Activated naive CD4-positive, alpha-beta T cell treated with anti-CD3 and anti-CD28 coated beads for 36 hours (primary cell): ENCODE measurements at regions not wholly inside any gene's neighbourhood (a gene's known extent, or its start where the extent isn't known, plus 50 kb on each side); places are given as distances from the start of the nearest gene placed in this dataset.
"Not testable (repeated sequence)": the region's sequence is repeated elsewhere in the genome, so short reads cannot be mapped to it uniquely, and the experiment has no call there.

ENCODE experiments used
- CTCF ChIA-PET: fragments of 350-600 bp; sonication (Branson Sonifier 250); formaldehyde crosslinking; loops from one replicate; lab custom pipeline; 2021; ENCODE audit warnings: antibody characterized with exemption; lab: Charles Lee
- DNase-seq: peaks from one replicate; pipeline ENCODE4 v3.0.0-alpha.2; 2020
- H3K27ac Mint-ChIP-seq: one replicate; pipeline ENCODE4 v1.8.0; 2021; ENCODE audit warnings: mild to moderate bottlenecking, mixed read lengths
- H3K27me3 Mint-ChIP-seq: one replicate; pipeline ENCODE4 v1.8.0; 2021; ENCODE audit warnings: low read depth, mixed read lengths
- H3K36me3 Mint-ChIP-seq: one replicate; pipeline ENCODE4 v1.8.0; 2021; ENCODE audit warnings: low read depth, mixed read lengths
- H3K4me1 Mint-ChIP-seq: one replicate; pipeline ENCODE4 v1.8.0; 2021; ENCODE audit warnings: low read depth, mixed read lengths
- H3K4me3 Mint-ChIP-seq: one replicate; pipeline ENCODE4 v1.8.0; 2021; ENCODE audit warnings: mild to moderate bottlenecking, moderate library complexity, mixed read lengths
- H3K9me3 Mint-ChIP-seq: one replicate; pipeline ENCODE4 v1.8.0; 2021; ENCODE audit warnings: mixed read lengths
- intact Hi-C: fragments of 100-400 bp; cut with micrococcal nuclease; formaldehyde crosslinking; loops from one replicate; pipeline ENCODE4 v1.15.1; 2023

- peaks cover 20% of the 10 kb centered on the region for H3K9me3 Mint-ChIP-seq
- no peaks in the 10 kb centered on the region for H3K27me3 Mint-ChIP-seq
- CTCF ChIA-PET, result no interaction called here
- H3K36me3 Mint-ChIP-seq, result no peaks in the 10 kb centered on the region
- DNase-seq, result no peak
- no peaks in the 10 kb centered on the region for H3K4me1 Mint-ChIP-seq
- intact Hi-C loops, result no loop called here
- no peak overlapping the region for H3K27ac Mint-ChIP-seq
- no peak overlapping the region for H3K4me3 Mint-ChIP-seq
Observed at GRCh38 chr5:92222449-92222848, 839.3 kb upstream of the ARRDC3 start.

- H3K27me3 Mint-ChIP-seq, H3K27ac Mint-ChIP-seq, CTCF ChIA-PET, DNase-seq, H3K4me3 Mint-ChIP-seq, intact Hi-C loops, H3K4me1 Mint-ChIP-seq, H3K36me3 Mint-ChIP-seq: not testable (repeated sequence)
- H3K9me3 Mint-ChIP-seq, result peaks cover 18% of the 10 kb centered on the region
Observed at GRCh38 chr5:92216852-92217251, 833.7 kb upstream of the ARRDC3 start.

- no peak overlapping the region for H3K27ac Mint-ChIP-seq
- no peaks in the 10 kb centered on the region for H3K27me3 Mint-ChIP-seq
- intact Hi-C loops, result no loop called here
- peaks cover 20% of the 10 kb centered on the region for H3K9me3 Mint-ChIP-seq
- no peaks in the 10 kb centered on the region for H3K36me3 Mint-ChIP-seq
- no peaks in the 10 kb centered on the region for H3K4me1 Mint-ChIP-seq
- DNase-seq, result no peak
- no peak overlapping the region for H3K4me3 Mint-ChIP-seq
- CTCF ChIA-PET, result interaction anchor here (0.7 kb wide), 1 partner anchor 303 kb away, joined by 3 read pairs; no protein-coding TSS in a partner anchor
Observed at GRCh38 chr5:92215116-92215515, 832.0 kb upstream of the ARRDC3 start.

- Mint-ChIP-seq H3K27ac (no peak overlapping the region), H3K36me3 (no peaks in the 10 kb centered on the region), H3K4me1 (no peaks in the 10 kb centered on the region), H3K27me3 (no peaks in the 10 kb centered on the region), H3K9me3 (peaks cover 11% of the 10 kb centered on the region), H3K4me3 (no peak overlapping the region)
- no peak for DNase-seq
- CTCF ChIA-PET, result no interaction called here
- intact Hi-C loops, result no loop called here
Observed at GRCh38 chr5:92208265-92208664, 825.1 kb upstream of the ARRDC3 start.

GRCh38 chr5:92207151-92207550 is 824.0 kb upstream of the ARRDC3 start:
- no peak for DNase-seq
- Mint-ChIP-seq H3K36me3 (no peaks in the 10 kb centered on the region), H3K4me1 (no peaks in the 10 kb centered on the region), H3K4me3 (no peak overlapping the region), H3K27ac (no peak overlapping the region), H3K27me3 (no peaks in the 10 kb centered on the region), H3K9me3 (peaks cover 8% of the 10 kb centered on the region)
- intact Hi-C loops, result no loop called here
- CTCF ChIA-PET, result no interaction called here

GRCh38 chr5:92206681-92207080 is 823.6 kb upstream of the ARRDC3 start:
- Mint-ChIP-seq H3K27ac (no peak overlapping the region), H3K9me3 (peaks cover 8% of the 10 kb centered on the region), H3K27me3 (no peaks in the 10 kb centered on the region), H3K4me3 (no peak overlapping the region), H3K36me3 (no peaks in the 10 kb centered on the region), H3K4me1 (no peaks in the 10 kb centered on the region)
- CTCF ChIA-PET, result no interaction called here
- intact Hi-C loops, result no loop called here
- DNase-seq, result no peak

- H3K27ac Mint-ChIP-seq, H3K4me3 Mint-ChIP-seq, DNase-seq, intact Hi-C loops, H3K4me1 Mint-ChIP-seq, H3K27me3 Mint-ChIP-seq, H3K9me3 Mint-ChIP-seq, CTCF ChIA-PET, H3K36me3 Mint-ChIP-seq: not testable (repeated sequence)
Observed at GRCh38 chr5:92199035-92199434, 815.9 kb upstream of the ARRDC3 start.

GRCh38 chr5:92181656-92182055 is 798.5 kb upstream of the ARRDC3 start:
- intact Hi-C loops, result no loop called here
- Mint-ChIP-seq H3K4me1 (no peaks in the 10 kb centered on the region), H3K4me3 (no peak overlapping the region), H3K36me3 (no peaks in the 10 kb centered on the region), H3K9me3 (peaks cover 2% of the 10 kb centered on the region), H3K27me3 (no peaks in the 10 kb centered on the region), H3K27ac (no peak overlapping the region)
- DNase-seq, result no peak
- CTCF ChIA-PET, result no interaction called here

- Mint-ChIP-seq H3K27ac (no peak overlapping the region), H3K36me3 (no peaks in the 10 kb centered on the region), H3K4me1 (no peaks in the 10 kb centered on the region), H3K9me3 (peaks cover 2% of the 10 kb centered on the region), H3K27me3 (no peaks in the 10 kb centered on the region), H3K4me3 (no peak overlapping the region)
- intact Hi-C loops, result no loop called here
- CTCF ChIA-PET, result no interaction called here
- DNase-seq, result no peak
Observed at GRCh38 chr5:92180391-92180790, 797.3 kb upstream of the ARRDC3 start.

GRCh38 chr5:92179651-92180050 is 796.5 kb upstream of the ARRDC3 start:
- CTCF ChIA-PET, result no interaction called here
- no peak overlapping the region for H3K27ac Mint-ChIP-seq
- intact Hi-C loops, result no loop called here
- no peaks in the 10 kb centered on the region for H3K36me3 Mint-ChIP-seq
- H3K4me1 Mint-ChIP-seq, result no peaks in the 10 kb centered on the region
- no peak for DNase-seq
- H3K9me3 Mint-ChIP-seq, result peaks cover 2% of the 10 kb centered on the region
- H3K27me3 Mint-ChIP-seq, result no peaks in the 10 kb centered on the region
- H3K4me3 Mint-ChIP-seq, result no peak overlapping the region

- DNase-seq, result no peak
- no peaks in the 10 kb centered on the region for H3K9me3 Mint-ChIP-seq
- H3K4me1 Mint-ChIP-seq, result no peaks in the 10 kb centered on the region
- no peak overlapping the region for H3K4me3 Mint-ChIP-seq
- H3K36me3 Mint-ChIP-seq, result no peaks in the 10 kb centered on the region
- CTCF ChIA-PET, result no interaction called here
- intact Hi-C loops, result no loop called here
- H3K27me3 Mint-ChIP-seq, result no peaks in the 10 kb centered on the region
- no peak overlapping the region for H3K27ac Mint-ChIP-seq
Observed at GRCh38 chr5:92177926-92178487, 794.9 kb upstream of the ARRDC3 start.

- intact Hi-C loops, result no loop called here
- Mint-ChIP-seq H3K4me3 (no peak overlapping the region), H3K27me3 (no peaks in the 10 kb centered on the region), H3K9me3 (peaks cover 5% of the 10 kb centered on the region), H3K27ac (no peak overlapping the region), H3K36me3 (no peaks in the 10 kb centered on the region), H3K4me1 (no peaks in the 10 kb centered on the region)
- DNase-seq, result no peak
- CTCF ChIA-PET, result no interaction called here
Observed at GRCh38 chr5:92163906-92164305, 780.8 kb upstream of the ARRDC3 start.

GRCh38 chr5:92147798-92148197 is 764.7 kb upstream of the ARRDC3 start:
- Mint-ChIP-seq H3K36me3 (no peaks in the 10 kb centered on the region), H3K27me3 (no peaks in the 10 kb centered on the region), H3K9me3 (peaks cover 3% of the 10 kb centered on the region), H3K27ac (no peak overlapping the region), H3K4me3 (no peak overlapping the region), H3K4me1 (no peaks in the 10 kb centered on the region)
- intact Hi-C loops, result no loop called here
- CTCF ChIA-PET, result no interaction called here
- DNase-seq, result no peak
